ENCODE measurements at regions not wholly inside any gene's neighbourhood (a gene's known extent, or its start where the extent isn't known, plus 50 kb on each side); places are given as distances from the start of the nearest gene placed in this dataset.

- TF ChIP-seq, protein P1, sequence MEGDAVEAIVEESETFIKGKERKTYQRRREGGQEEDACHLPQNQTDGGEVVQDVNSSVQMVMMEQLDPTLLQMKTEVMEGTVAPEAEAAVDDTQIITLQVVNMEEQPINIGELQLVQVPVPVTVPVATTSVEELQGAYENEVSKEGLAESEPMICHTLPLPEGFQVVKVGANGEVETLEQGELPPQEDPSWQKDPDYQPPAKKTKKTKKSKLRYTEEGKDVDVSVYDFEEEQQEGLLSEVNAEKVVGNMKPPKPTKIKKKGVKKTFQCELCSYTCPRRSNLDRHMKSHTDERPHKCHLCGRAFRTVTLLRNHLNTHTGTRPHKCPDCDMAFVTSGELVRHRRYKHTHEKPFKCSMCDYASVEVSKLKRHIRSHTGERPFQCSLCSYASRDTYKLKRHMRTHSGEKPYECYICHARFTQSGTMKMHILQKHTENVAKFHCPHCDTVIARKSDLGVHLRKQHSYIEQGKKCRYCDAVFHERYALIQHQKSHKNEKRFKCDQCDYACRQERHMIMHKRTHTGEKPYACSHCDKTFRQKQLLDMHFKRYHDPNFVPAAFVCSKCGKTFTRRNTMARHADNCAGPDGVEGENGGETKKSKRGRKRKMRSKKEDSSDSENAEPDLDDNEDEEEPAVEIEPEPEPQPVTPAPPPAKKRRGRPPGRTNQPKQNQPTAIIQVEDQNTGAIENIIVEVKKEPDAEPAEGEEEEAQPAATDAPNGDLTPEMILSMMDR (tag by site-specific recombination; IDR thresholded peaks at IDR 0.05): no peak
- TF ChIP-seq ZNF639 (tag by site-specific recombination; IDR thresholded peaks at IDR 0.05) (no peak), REST (tag by site-specific recombination; IDR thresholded peaks at IDR 0.05) (no peak)
These were observed 1283.2 kb upstream of the NXPH2 start for GRCh38 chr2:140063356-140063755.
